K562 (cell line): ENCODE measurements at regions not wholly inside any gene's neighbourhood (a gene's known extent, or its start where the extent isn't known, plus 50 kb on each side); places are given as distances from the start of the nearest gene placed in this dataset.
A peak's percentile ranks its signal among the peaks of the same experiment; 100 is the strongest.

Experiments
- ARID3A ChIP-seq: IDR thresholded peaks from 2 replicates; pipeline ENCODE4 v1.6.1; 2012; ENCODE audit warnings: low read depth, low read length, improper control_type of control experiment, borderline replicate concordance
- BMI1 ChIP-seq: fragments of 150-350 bp; IDR thresholded peaks from 2 replicates; pipeline ENCODE4 v1.6.1; 2014; ENCODE audit warnings: low read length
- CTCFL ChIP-seq: IDR thresholded peaks from 2 replicates; pipeline ENCODE4 v1.6.1; 2011; ENCODE audit warnings: borderline replicate concordance, low read depth, mild to moderate bottlenecking, moderate library complexity, low read length; ENCODE audit not compliant: insufficient read depth, poor library complexity, severe bottlenecking
- DACH1 ChIP-seq: fragments of 450-650 bp; IDR thresholded peaks from 2 replicates; pipeline ENCODE4 v1.6.1; 2018; ENCODE audit not compliant: partially characterized antibody
- EHMT2 ChIP-seq: fragments of 450-650 bp; IDR thresholded peaks from 2 replicates; pipeline ENCODE4 v1.6.1; 2018; ENCODE audit warnings: antibody characterized with exemption
- EP300 ChIP-seq: IDR thresholded peaks from 2 replicates; pipeline ENCODE4 v1.6.1; 2012; ENCODE audit warnings: low read length, improper control_type of control experiment
- FOXK2 ChIP-seq, 2 experiments: fragments of 450-650 bp; IDR thresholded peaks in 1 of 2; conservative IDR thresholded peaks in 1 of 2; 2 replicates each; pipeline ENCODE4 v1.6.1; 2016; ENCODE audit warnings: low read depth in 2 of 2, mild to moderate bottlenecking in 1 of 2
- FUS ChIP-seq: fragments of 200-400 bp; formaldehyde crosslinking; optimal IDR thresholded peaks from 2 replicates; pipeline ENCODE3; 2017; ENCODE audit warnings: low read depth, low read length
- GTF2E2 ChIP-seq: fragments of 200-800 bp; sonication (Bioruptor generic); IDR thresholded peaks from 2 replicates; pipeline ENCODE4 v1.6.1; 2016; ENCODE audit warnings: missing genetic modification characterization, missing compliant biosample characterization
- ID3 ChIP-seq, 2 experiments: fragments of 250-450 bp in 1 of 2; fragments of 450-650 bp in 1 of 2; sonication (Bioruptor Pico) in 1 of 2; IDR thresholded peaks; 2 replicates each; pipeline versions ENCODE4 v1.6.1 to v1.8.0; 2016 to 2021; ENCODE audit warnings: mild to moderate bottlenecking in 2 of 2, moderate library complexity in 2 of 2, missing compliant biosample characterization in 1 of 2, missing genetic modification characterization in 1 of 2
- MBD1 ChIP-seq: fragments of 250-450 bp; sonication (Bioruptor Pico); IDR thresholded peaks from 2 replicates; pipeline ENCODE4 v1.8.0; 2022; ENCODE audit warnings: inconsistent platforms
- NCOR1 ChIP-seq: fragments of 450-650 bp; IDR thresholded peaks from 2 replicates; pipeline ENCODE4 v1.6.1; 2016; ENCODE audit warnings: mild to moderate bottlenecking, moderate library complexity
- SNAPC5 ChIP-seq: fragments of 250-450 bp; sonication (Bioruptor Pico); IDR thresholded peaks from 2 replicates; pipeline ENCODE4 v1.8.0; 2021; ENCODE audit warnings: moderate library complexity, mild to moderate bottlenecking, inconsistent platforms
- ZBTB43 ChIP-seq: sonication (generic); formaldehyde crosslinking; IDR thresholded peaks from 2 replicates; pipeline ENCODE4 v1.8.0; 2023; ENCODE audit warnings: mild to moderate bottlenecking, missing genetic modification reagents
- ZNF3 ChIP-seq: fragments of 250-450 bp; sonication (Bioruptor Pico); IDR thresholded peaks from 2 replicates; pipeline ENCODE4 v1.5.0; 2021; ENCODE audit warnings: mild to moderate bottlenecking, moderate library complexity
- ZNF431 ChIP-seq: sonication (generic); formaldehyde crosslinking; IDR thresholded peaks from 2 replicates; pipeline ENCODE4 v1.8.0; 2022; ENCODE audit warnings: mild to moderate bottlenecking, missing genetic modification reagents

- TF ChIP-seq ID3 (CRISPR knock-in tag; IDR thresholded peaks at IDR 0.05): no peak
- no peak for TF ChIP-seq ID3 (tag; IDR thresholded peaks at IDR 0.05)
- TF ChIP-seq GTF2E2 (tag): no peak
- no peak for TF ChIP-seq ZNF3 (CRISPR knock-in tag)
- no peak for TF ChIP-seq MBD1
- TF ChIP-seq BMI1: no peak
- no peak for TF ChIP-seq EHMT2
- TF ChIP-seq FOXK2 (conservative IDR thresholded peaks at IDR 0.05 in 1 of 2, IDR thresholded peaks at IDR 0.05 in 1 of 2; ENCODE audit: low read depth in 2 of 2): no peak
- TF ChIP-seq SNAPC5 (CRISPR knock-in tag): no peak
- peak; percentile 31; the same call in 1 of the 2 replicates for TF ChIP-seq NCOR1
- TF ChIP-seq CTCFL: no peak
- TF ChIP-seq FUS: no peak
- no peak for TF ChIP-seq ZNF431 (CRISPR knock-in tag)
- no peak for TF ChIP-seq ARID3A
- TF ChIP-seq EP300: peak; percentile 54; the same call in 1 of the 2 replicates
- TF ChIP-seq DACH1: no peak
- TF ChIP-seq ZBTB43 (CRISPR knock-in tag): no peak
Observed at GRCh38 chr3:124621498-124621897, 108.8 kb upstream of the UMPS start (continued).
